ENCODE measurements at regions not wholly inside any gene's neighbourhood (a gene's known extent, or its start where the extent isn't known, plus 50 kb on each side); places are given as distances from the start of the nearest gene placed in this dataset.
"Not testable (repeated sequence)": the region's sequence is repeated elsewhere in the genome, so short reads cannot be mapped to it uniquely, and the experiment has no call there.

DNA sequence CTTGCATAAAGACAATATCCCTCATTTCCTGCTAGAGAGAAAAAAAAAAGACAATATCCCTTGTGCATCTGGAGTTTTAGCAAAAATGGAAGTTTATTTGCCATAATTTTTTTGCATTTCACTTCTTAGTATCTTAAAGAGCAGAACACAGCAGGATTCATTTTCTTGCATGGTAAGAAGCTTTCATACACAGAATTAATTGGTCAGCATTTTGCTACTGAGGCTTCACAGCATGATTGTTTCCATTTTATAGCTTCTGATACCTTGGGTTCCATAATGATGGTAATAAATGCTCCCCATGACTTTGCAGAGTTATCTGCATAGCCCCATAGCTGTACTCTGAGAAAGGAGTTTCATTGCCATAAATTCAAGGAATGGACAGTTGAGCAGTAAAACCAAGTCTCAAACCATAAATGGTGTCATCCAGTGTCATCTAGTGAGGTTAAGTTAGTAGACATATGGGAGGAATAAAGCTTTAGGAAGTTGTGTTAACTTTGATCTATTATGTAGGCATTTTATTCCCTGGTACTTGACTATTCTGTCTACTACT lies 88.8 kb upstream of the PLD5 start:
- no peak for DNase-seq

DNA sequence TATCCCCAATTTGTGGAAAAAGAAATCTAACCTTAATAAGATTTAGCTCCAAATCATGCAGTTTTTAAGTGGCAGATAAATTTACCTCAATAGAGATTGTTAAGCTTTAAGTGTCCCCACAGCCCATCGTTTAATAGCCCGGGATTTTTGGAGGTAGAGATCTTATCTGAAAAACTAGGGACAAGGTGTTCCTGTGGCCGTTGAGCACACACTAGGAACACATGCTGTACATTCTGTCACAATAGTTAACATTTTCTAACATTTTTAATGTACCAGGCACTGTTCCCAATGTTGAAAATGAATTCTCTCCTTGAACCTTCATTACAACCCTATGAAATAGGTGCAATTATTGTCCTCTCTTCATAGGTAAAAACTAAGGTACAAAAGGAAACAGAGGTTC lies 85.7 kb upstream of the PLD5 start:
- no peak for DNase-seq

DNA sequence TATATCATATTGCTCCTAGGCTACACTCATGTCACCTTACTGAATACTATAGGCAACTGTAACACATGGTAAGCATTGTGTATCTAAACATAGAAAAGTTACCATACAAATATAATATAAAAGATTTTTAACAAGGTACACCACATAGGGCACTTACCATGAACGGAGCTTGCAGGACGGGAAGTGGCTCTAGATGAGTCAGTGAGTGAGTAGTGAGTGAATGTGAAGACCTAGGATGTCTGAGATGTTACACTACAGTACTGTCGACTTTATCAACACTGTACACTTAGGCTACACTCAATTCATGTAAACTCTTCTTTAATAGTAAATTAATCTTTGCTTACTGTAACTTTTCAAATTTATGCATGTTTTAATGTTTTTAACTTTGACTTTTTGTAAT lies 81.0 kb upstream of the PLD5 start:
- DNase-seq: no peak

DNA sequence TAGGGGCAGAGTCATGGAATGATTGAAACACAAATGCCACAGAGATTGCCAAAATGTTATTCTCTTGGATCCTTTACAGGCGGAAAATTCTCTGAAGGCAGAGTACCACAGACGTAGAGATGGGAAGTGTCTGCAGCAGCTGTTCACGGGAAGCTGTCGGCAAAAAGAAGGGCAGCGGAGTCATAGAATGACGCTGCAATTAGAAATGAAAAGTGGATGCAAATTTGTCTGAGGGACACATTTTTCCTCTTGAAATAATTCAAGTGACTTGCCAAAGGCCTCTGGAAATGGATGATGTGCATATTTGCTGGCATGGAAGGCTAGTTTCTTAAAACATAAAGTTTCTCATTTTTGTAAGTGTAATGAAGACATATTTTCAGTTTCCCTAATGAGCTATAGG lies 77.5 kb upstream of the PLD5 start:
- no peak for DNase-seq

DNA sequence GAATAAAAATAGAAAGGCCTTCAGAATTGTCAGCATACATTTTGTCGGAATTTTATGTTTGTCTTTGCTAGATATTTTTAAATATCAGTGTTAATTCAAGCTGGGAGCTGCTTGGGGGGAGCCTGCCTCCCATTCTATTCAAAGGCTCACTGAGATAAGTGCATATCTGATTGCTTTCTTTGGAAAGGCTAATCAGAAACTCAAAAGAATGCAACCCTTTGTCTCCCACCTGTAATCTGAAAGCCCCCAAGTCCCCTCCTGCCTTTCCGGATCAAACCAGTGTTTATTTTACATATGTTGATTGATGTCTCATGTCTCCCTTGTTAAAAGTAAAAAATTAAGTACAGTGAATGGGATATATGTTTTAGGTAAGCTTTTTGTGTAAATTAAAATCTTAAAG lies 69.3 kb upstream of the PLD5 start:
- not testable (repeated sequence) for DNase-seq

DNA sequence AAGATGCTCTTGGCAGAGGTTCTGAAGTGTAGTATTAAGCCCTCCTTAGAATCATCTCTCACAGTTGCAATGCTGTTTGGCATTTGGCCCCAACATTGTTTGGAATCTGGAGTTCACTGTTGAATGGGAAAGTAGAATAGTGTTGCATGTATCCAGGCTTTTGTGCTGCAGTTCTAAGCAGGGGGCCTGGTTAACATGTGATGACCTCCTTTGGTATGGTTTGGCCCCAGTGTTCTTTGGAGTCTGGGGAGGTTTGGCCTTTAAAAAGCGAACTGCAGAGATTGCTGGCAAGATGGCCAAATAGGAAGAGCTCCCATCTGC lies 61.8 kb upstream of the PLD5 start:
- no peak for DNase-seq

DNA sequence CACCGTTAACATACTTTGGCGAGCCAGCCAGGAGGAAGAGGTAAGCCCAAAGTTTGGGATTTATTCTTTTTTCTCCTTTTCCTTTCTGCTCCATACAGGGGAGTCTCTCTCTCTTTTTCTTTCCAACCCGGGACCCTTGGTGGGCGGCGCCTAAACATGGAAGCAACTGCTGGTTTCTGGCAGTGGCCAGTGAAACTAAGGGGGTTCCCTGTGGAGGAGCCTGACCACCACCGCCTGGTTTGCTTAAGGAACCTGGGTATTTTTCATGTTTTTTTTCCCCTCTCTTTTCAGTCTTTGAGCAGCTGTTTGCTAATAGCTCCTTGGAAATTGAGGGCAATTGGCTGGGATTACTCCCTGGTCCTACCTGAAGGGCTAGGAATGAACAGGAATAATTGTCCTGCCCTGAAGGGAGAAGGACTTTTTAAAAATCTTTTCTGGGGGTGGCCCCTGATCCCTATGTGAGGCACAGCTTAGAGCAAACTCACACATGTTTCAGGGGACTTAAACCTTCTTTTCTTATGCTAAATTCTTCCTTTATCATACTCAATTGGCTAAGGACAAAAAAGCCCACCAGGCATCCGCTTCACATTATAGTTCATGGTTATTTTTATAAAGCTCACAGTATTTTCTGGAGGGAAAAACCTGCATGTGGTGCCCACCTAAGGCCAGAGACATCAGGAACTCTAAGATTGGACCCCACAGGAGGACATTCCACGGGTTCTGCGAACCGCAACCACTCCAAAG lies 61.3 kb upstream of the PLD5 start:
- no peak for DNase-seq

DNA sequence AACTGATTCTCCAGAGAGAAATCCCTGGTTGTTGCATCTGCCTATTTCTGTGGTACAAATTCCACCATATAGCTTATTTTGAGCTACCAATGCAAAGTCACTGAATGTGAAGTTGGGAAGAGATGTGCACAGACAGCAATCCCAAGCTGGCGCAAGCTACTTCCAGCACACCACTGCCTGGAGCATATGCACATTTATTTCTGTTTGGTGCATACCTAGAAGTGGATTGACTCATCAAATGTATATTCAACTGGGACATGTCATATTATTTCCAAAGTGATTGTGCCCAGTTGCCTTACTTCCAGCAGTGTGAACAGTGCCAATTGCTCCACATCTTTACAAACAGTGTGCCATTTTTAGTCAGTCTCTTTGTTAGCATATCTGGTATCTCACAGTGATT lies 58.2 kb upstream of the PLD5 start:
- no peak for DNase-seq

DNA sequence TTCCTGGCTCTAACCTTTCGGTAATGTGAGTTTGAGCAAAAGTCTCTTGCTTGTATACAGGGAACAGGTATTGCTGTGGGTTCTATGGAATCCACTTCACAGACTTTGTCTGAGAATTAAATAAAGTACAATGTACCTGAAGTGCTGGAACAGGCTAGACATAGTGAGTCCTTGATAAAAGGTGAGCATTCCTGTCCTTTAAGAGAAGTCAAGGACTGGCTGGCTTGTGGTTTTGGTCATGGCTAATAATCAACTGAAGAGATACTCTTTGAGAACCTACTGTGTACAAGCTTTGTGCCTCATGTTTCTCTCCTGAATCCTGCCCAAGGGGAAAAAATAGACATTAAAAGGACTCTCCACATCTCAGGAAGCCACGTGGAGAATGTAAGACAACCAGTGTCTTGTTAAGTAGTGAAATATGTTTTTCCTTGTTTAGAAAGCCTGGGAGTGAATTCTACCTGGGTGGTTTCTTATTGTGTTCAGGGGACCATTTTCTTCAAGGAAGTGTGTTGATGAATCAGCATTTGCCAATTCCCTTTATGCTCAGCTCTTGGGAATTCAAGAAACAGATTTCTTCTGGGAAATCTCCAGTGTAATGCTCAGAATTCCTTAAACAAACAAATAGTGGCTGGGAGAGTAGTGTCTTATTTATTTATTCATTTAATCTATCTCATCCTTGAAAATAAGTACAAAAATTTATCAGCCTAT lies 55.2 kb upstream of the PLD5 start:
- DNase-seq: no peak

All from T1000 (cell line).